K562 (cell line): ENCODE measurements at regions not wholly inside any gene's neighbourhood (a gene's known extent, or its start where the extent isn't known, plus 50 kb on each side); places are given as distances from the start of the nearest gene placed in this dataset.

ENCODE experiments used
- ATAC-seq: fragments of 200-7000 bp; cut with Tn5 transposase; 3 replicates; pipeline ENCODE4 v1.9.1; 2020; ENCODE audit warnings: moderate library complexity
- BruUV-seq: library from RNA; stranded (reverse); fragments of 400-500 nt; replicated peaks from 2 replicates; lab custom pipeline; 2021; lab: Mats Ljungman, UMichigan
- CTCF ChIA-PET: fragments of 300-600 bp; formaldehyde crosslinking; extraction: SDS; loops from one replicate; lab custom pipeline; 2021; ENCODE audit warnings: low intra/inter-chr PET ratio; lab: Yijun Ruan, JAX
- POLR2A ChIA-PET: fragments of 300-600, 350-650 bp; sonication (Branson Sonifier 250); formaldehyde crosslinking; extraction: SDS; loops from one replicate; lab custom pipeline; 2021; ENCODE audit warnings: antibody characterized with exemption, inconsistent platforms; lab: Yijun Ruan, JAX
- DNase-seq, 4 experiments: peaks; one replicate each; pipeline versions ENCODE4 v3.0.0 to v3.0.0-alpha.2; 2011 to 2018; ENCODE audit warnings: low spot score in 3 of 4, mixed read lengths in 3 of 4; ENCODE audit errors: extremely low read depth in 1 of 4
- FAIRE-seq: peaks from 2 replicates; lab custom pipeline; 2011; peaks lifted over from hg19 to GRCh38; lab: Jason Lieb, UNC
- H2AFZ ChIP-seq: 2 replicates; pipeline ENCODE4 v1.6.0; 2011; ENCODE audit warnings: low read depth, low read length, control low read depth, inconsistent platforms
- H3K27ac ChIP-seq: fragments of 200-600 bp; 3 replicates; pipeline ENCODE4 v1.8.0; 2011; ENCODE audit warnings: low read depth, mild to moderate bottlenecking, control low read depth, inconsistent platforms, low read length, moderate library complexity, mixed read lengths; ENCODE audit errors: extremely low read depth
- H3K27me3 ChIP-seq, 2 experiments: fragments of 300-600 bp in 1 of 2; 2 replicates in 1 of 2; 3 replicates in 1 of 2; pipeline versions ENCODE4 v1.6.0 to v1.8.0; 2011; ENCODE audit warnings: inconsistent platforms in 2 of 2, low read length in 2 of 2, mild to moderate bottlenecking in 1 of 2, mixed read lengths in 1 of 2, moderate library complexity in 1 of 2; ENCODE audit not compliant: control insufficient read depth in 2 of 2, insufficient read depth in 2 of 2
- H3K36me3 ChIP-seq: fragments of 300-600 bp; 3 replicates; pipeline ENCODE4 v1.8.0; 2011; ENCODE audit warnings: mild to moderate bottlenecking, low read length, inconsistent platforms; ENCODE audit not compliant: control insufficient read depth, insufficient read depth
- H3K4me1 ChIP-seq, 2 experiments: fragments of 200-600 bp in 1 of 2; replicated peaks in 1 of 2; 2 replicates in 1 of 2; 3 replicates in 1 of 2; pipeline versions ENCODE4 v1.5.1 to v1.8.0; 2011; ENCODE audit warnings: inconsistent platforms in 2 of 2, low read length in 2 of 2, mild to moderate bottlenecking in 1 of 2, mixed read lengths in 1 of 2, moderate library complexity in 1 of 2; ENCODE audit not compliant: control insufficient read depth in 2 of 2, insufficient read depth in 2 of 2
- H3K4me2 ChIP-seq: 2 replicates; pipeline ENCODE4 v1.6.1; 2011; ENCODE audit warnings: low read length, control low read depth, inconsistent platforms, mixed read lengths; ENCODE audit not compliant: insufficient read depth
- H3K4me3 ChIP-seq: fragments of 200-600 bp; sonication (generic), shearing (Covaris generic); 2 replicates; pipeline ENCODE4 v1.5.1; 2016; ENCODE audit warnings: control low read depth, inconsistent platforms
- H3K79me2 ChIP-seq: fragments of 200-600 bp; 3 replicates; pipeline ENCODE4 v1.8.0; 2011; ENCODE audit warnings: low read length, inconsistent platforms; ENCODE audit not compliant: control insufficient read depth, insufficient read depth
- H3K9ac ChIP-seq, 2 experiments: 2 replicates each; pipeline versions ENCODE4 v1.6.0 to v1.6.1; 2011; ENCODE audit warnings: low read depth in 2 of 2, low read length in 2 of 2, control low read depth in 1 of 2, inconsistent platforms in 1 of 2, mild to moderate bottlenecking in 1 of 2, mixed read lengths in 1 of 2; ENCODE audit not compliant: insufficient read depth in 1 of 2
- H3K9me1 ChIP-seq: one replicate; pipeline ENCODE4 v1.6.0; 2011; ENCODE audit warnings: inconsistent platforms, mild to moderate bottlenecking, low read length, moderate library complexity; ENCODE audit not compliant: control insufficient read depth, insufficient read depth
- H3K9me3 ChIP-seq: replicated peaks from 2 replicates; pipeline ENCODE4 v1.5.1; 2011; ENCODE audit warnings: low read depth, low read length, inconsistent platforms; ENCODE audit not compliant: control insufficient read depth, insufficient read depth
- H4K20me1 ChIP-seq: replicated peaks from 2 replicates; pipeline ENCODE4 v1.6.1; 2011; ENCODE audit warnings: low read length, inconsistent platforms, mixed read lengths; ENCODE audit not compliant: control insufficient read depth, insufficient read depth
- DACH1 ChIP-seq: fragments of 450-650 bp; IDR thresholded peaks from 2 replicates; pipeline ENCODE4 v1.6.1; 2018; ENCODE audit not compliant: partially characterized antibody
- FOXA3 ChIP-seq, 2 experiments: fragments of 450-650 bp in 1 of 2; sonication (generic) in 1 of 2; formaldehyde crosslinking; IDR thresholded peaks in 1 of 2; conservative IDR thresholded peaks in 1 of 2; 2 replicates each; pipeline versions ENCODE4 v1.4.0 to v1.8.0; 2020 to 2022; ENCODE audit warnings: mild to moderate bottlenecking in 2 of 2, missing genetic modification reagents in 1 of 2
- ID3 ChIP-seq, 2 experiments: fragments of 250-450 bp in 1 of 2; fragments of 450-650 bp in 1 of 2; sonication (Bioruptor Pico) in 1 of 2; IDR thresholded peaks; 2 replicates each; pipeline versions ENCODE4 v1.6.1 to v1.8.0; 2016 to 2021; ENCODE audit warnings: mild to moderate bottlenecking in 2 of 2, moderate library complexity in 2 of 2, missing compliant biosample characterization in 1 of 2, missing genetic modification characterization in 1 of 2
- IFI16 ChIP-seq: fragments of 250-450 bp; sonication (Bioruptor Pico); IDR thresholded peaks from 2 replicates; pipeline ENCODE4 v2.1.2; 2022; ENCODE audit warnings: mild to moderate bottlenecking, inconsistent platforms
- MAFF ChIP-seq: IDR thresholded peaks from 2 replicates; pipeline ENCODE4 v1.6.1; 2012; ENCODE audit warnings: low read length, improper control_type of control experiment
- MCM2 ChIP-seq: fragments of 450-650 bp; IDR thresholded peaks from 2 replicates; pipeline ENCODE4 v1.6.1; 2017; ENCODE audit warnings: low read depth, mild to moderate bottlenecking
- MEF2A ChIP-seq: IDR thresholded peaks from 2 replicates; pipeline ENCODE4 v1.6.1; 2011; ENCODE audit warnings: low read depth, mild to moderate bottlenecking, low read length, moderate library complexity; ENCODE audit not compliant: control insufficient read depth
- POLR2A ChIP-seq: fragments of 450-650 bp; conservative IDR thresholded peaks from 2 replicates; pipeline ENCODE4 v1.6.1; 2016
- PRMT5 ChIP-seq: sonication (generic); formaldehyde crosslinking; IDR thresholded peaks from 2 replicates; pipeline ENCODE4 v1.5.0; 2020; ENCODE audit warnings: missing genetic modification reagents
- RBM14 ChIP-seq: fragments of 200-400 bp; formaldehyde crosslinking; IDR thresholded peaks from 2 replicates; pipeline ENCODE4 v1.6.1; 2018; ENCODE audit warnings: low read depth, mild to moderate bottlenecking, low read length, moderate library complexity, borderline replicate concordance; ENCODE audit not compliant: insufficient read depth
- SETDB1 ChIP-seq: IDR thresholded peaks from one replicate; pipeline ENCODE4 v1.6.1; 2012; ENCODE audit warnings: low read length, control low read depth, inconsistent platforms
- SPI1 ChIP-seq: IDR thresholded peaks from 2 replicates; pipeline ENCODE4 v1.6.1; 2011; ENCODE audit warnings: low read depth, low read length, control low read depth, borderline replicate concordance
- TSC22D4 ChIP-seq: fragments of 450-650 bp; IDR thresholded peaks from 2 replicates; pipeline ENCODE4 v1.6.1; 2016; ENCODE audit warnings: missing genetic modification characterization, missing biosample characterization, control low read depth
- ZNF408 ChIP-seq: fragments of 250-450 bp; sonication (Bioruptor Pico); IDR thresholded peaks from 2 replicates; pipeline ENCODE4 v1.4.0; 2020; ENCODE audit warnings: low read depth, mild to moderate bottlenecking, moderate library complexity
- ZNF655 ChIP-seq: fragments of 250-450 bp; sonication (Bioruptor Pico); IDR thresholded peaks from 2 replicates; pipeline ENCODE4 v1.5.0; 2021
- ZNF740 ChIP-seq, 3 experiments: fragments of 200-800 bp in 1 of 3; sonication (Bioruptor generic) in 1 of 3; sonication (generic) in 1 of 3; formaldehyde crosslinking in 1 of 3; IDR thresholded peaks; 2 replicates each; pipeline versions ENCODE4 v1.6.1 to v1.8.0; 2016 to 2022; ENCODE audit warnings: mild to moderate bottlenecking in 2 of 3, missing compliant biosample characterization in 2 of 3, missing genetic modification characterization in 2 of 3, missing genetic modification reagents in 1 of 3
- WGBS: fragments of 100-300 bp; shearing (Covaris generic); methylation state at CpG from one replicate; pipeline ENCODE4 v1.1.6; 2016; ENCODE audit warnings: low coverage, mixed read lengths; ENCODE audit not compliant: insufficient coverage; ENCODE audit errors: missing lambda C conversion rate; 5-methylcytosine and 5-hydroxymethylcytosine counted together
- in situ Hi-C: fragments of 300-500 bp; cut with MboI; formaldehyde crosslinking; loops from 4 replicates; pipeline ENCODE4 v1.15.0; 2018; ENCODE audit warnings: inconsistent platforms, mixed read lengths
- intact Hi-C: fragments of 100-400 bp; cut with micrococcal nuclease; formaldehyde crosslinking; loops from 2 replicates; pipeline ENCODE4 v1.14.2; 2022

GRCh38 chr2:235268535-235268934 is 225.3 kb upstream of the AGAP1 start:
- ChIA-PET POLR2A (no interaction called here), CTCF (no interaction called here)
- no peak overlapping the region for H3K9ac ChIP-seq
- no peak overlapping the region for H2AFZ ChIP-seq
- WGBS, result 0% methylated on average over 7 of the region's 7 CpGs
- H3K4me1 ChIP-seq, result no peaks in the 10 kb centered on the region
- H3K36me3 ChIP-seq, result no peaks in the 10 kb centered on the region
- DNase-seq, result no peak
- no peak overlapping the region for H3K27ac ChIP-seq
- H4K20me1 ChIP-seq, result no peaks in the 10 kb centered on the region; the same call in 1 of the 2 replicates
- H3K4me3 ChIP-seq, result no peak overlapping the region
- in situ Hi-C loops, result no loop called here
- H3K9me1 ChIP-seq, result no peaks in the 10 kb centered on the region
- TF ChIP-seq IFI16 (no peak), DACH1 (no peak), TSC22D4 (tag) (no peak), MEF2A (no peak), SETDB1 (no peak), FOXA3 (CRISPR knock-in tag; conservative IDR thresholded peaks at IDR 0.05 in 1 of 2, IDR thresholded peaks at IDR 0.05 in 1 of 2) (no peak), POLR2A (no peak), ID3 (CRISPR knock-in tag; IDR thresholded peaks at IDR 0.05) (no peak), ID3 (tag; IDR thresholded peaks at IDR 0.05) (no peak), ZNF408 (CRISPR knock-in tag) (no peak), RBM14 (no peak), SPI1 (no peak), MAFF (no peak), PRMT5 (CRISPR knock-in tag) (no peak), ZNF740 (CRISPR knock-in tag; IDR thresholded peaks at IDR 0.05) (no peak), ZNF740 (tag; IDR thresholded peaks at IDR 0.05) (no peak), ZNF655 (CRISPR knock-in tag) (no peak), MCM2 (no peak)
- TF ChIP-seq, all 486 proteins: peak for 0
- FAIRE-seq, result no peak
- intact Hi-C loops, result no loop called here
- H3K79me2 ChIP-seq, result no peaks in the 10 kb centered on the region
- no TSS peak for BruUV-seq
- ATAC-seq, result no peak
- H3K27me3 ChIP-seq, result peaks cover 3 to 23% of the 10 kb centered on the region in 2 experiments; a peak in 3 of 5 replicates
- H3K9me3 ChIP-seq, result no peaks in the 10 kb centered on the region
- H3K4me2 ChIP-seq, result no peak overlapping the region
